SIG-M5 (cell line): ENCODE measurements at regions not wholly inside any gene's neighbourhood (a gene's known extent, or its start where the extent isn't known, plus 50 kb on each side); places are given as distances from the start of the nearest gene placed in this dataset.

Source experiments
- DNase-seq: peaks from one replicate; lab custom pipeline; 2025; lab: John Stamatoyannopoulos, UW

GRCh38 chr5:116389601-116390000, 185.0 kb downstream of the SEMA6A start:
- no peak for DNase-seq

- no peak for DNase-seq
Measured at GRCh38 chr5:116388564-116389258, 185.9 kb downstream of the SEMA6A start.

GRCh38 chr5:116387738-116388137, 186.9 kb downstream of the SEMA6A start:
- no peak for DNase-seq

GRCh38 chr5:116386633-116387032, 188.0 kb downstream of the SEMA6A start:
- DNase-seq: no peak

GRCh38 chr5:116382874-116383266, 191.8 kb downstream of the SEMA6A start:
- no peak for DNase-seq

- no peak for DNase-seq
Measured at GRCh38 chr5:116382032-116382873, 192.4 kb downstream of the SEMA6A start.

GRCh38 chr5:116381201-116381600, 193.4 kb downstream of the SEMA6A start:
- no peak for DNase-seq

GRCh38 chr5:116380621-116381020, 194.0 kb downstream of the SEMA6A start:
- DNase-seq: no peak

- no peak for DNase-seq
Measured at GRCh38 chr5:116379306-116379705, 195.3 kb downstream of the SEMA6A start.

GRCh38 chr5:116378777-116379121, 195.9 kb downstream of the SEMA6A start:
- no peak for DNase-seq

GRCh38 chr5:116378007-116378776, 196.4 kb downstream of the SEMA6A start:
- no peak for DNase-seq

- no peak for DNase-seq
Measured at GRCh38 chr5:116377276-116378006, 197.2 kb downstream of the SEMA6A start.

- DNase-seq: no peak
Measured at GRCh38 chr5:116375926-116376325, 198.7 kb downstream of the SEMA6A start.

- DNase-seq: no peak
Measured at GRCh38 chr5:116374434-116374852, 200.2 kb downstream of the SEMA6A start.

GRCh38 chr5:116372931-116373597, 201.6 kb downstream of the SEMA6A start:
- DNase-seq: no peak

GRCh38 chr5:116371935-116372334, 202.7 kb downstream of the SEMA6A start:
- DNase-seq: no peak

- DNase-seq: no peak
Measured at GRCh38 chr5:116371431-116371830, 203.2 kb downstream of the SEMA6A start.

GRCh38 chr5:116370886-116371285, 203.7 kb downstream of the SEMA6A start:
- DNase-seq: no peak

GRCh38 chr5:116370149-116370548, 204.5 kb downstream of the SEMA6A start:
- no peak for DNase-seq

- DNase-seq: no peak
Measured at GRCh38 chr5:116365006-116365496, 209.6 kb downstream of the SEMA6A start.

GRCh38 chr5:116363780-116364179, 210.8 kb downstream of the SEMA6A start:
- no peak for DNase-seq
